ENCODE measurements at regions not wholly inside any gene's neighbourhood (a gene's known extent, or its start where the extent isn't known, plus 50 kb on each side); places are given as distances from the start of the nearest gene placed in this dataset.

GRCh38 chr18:22682720-22683119, 250.4 kb upstream of the RBBP8 start:
- Histone ChIP-seq H3K36me3 (ENCODE audit: control insufficient read depth, insufficient read depth, low read length) (no peaks in the 10 kb centered on the region), H3K4me3 (replicated peaks; ENCODE audit: low read depth, low read length) (no peak overlapping the region), H3K27me3 (replicated peaks; ENCODE audit: control insufficient read depth, insufficient read depth, low read length) (no peaks in the 10 kb centered on the region; the same call in none of the 2 replicates)
- TF ChIP-seq CTCF (IDR thresholded peaks at IDR 0.05; ENCODE audit: insufficient read depth, low read length, poor library complexity, severe bottlenecking), result no peak
- no peak for DNase-seq (ENCODE audit: extremely low read depth, insufficient read length)

GRCh38 chr18:22683196-22683676, 249.9 kb upstream of the RBBP8 start:
- TF ChIP-seq CTCF (IDR thresholded peaks at IDR 0.05; ENCODE audit: insufficient read depth, low read length, poor library complexity, severe bottlenecking), result no peak
- H3K27me3 ChIP-seq (replicated peaks; ENCODE audit: control insufficient read depth, insufficient read depth, low read length), result no peaks in the 10 kb centered on the region; the same call in none of the 2 replicates
- no peaks in the 10 kb centered on the region for H3K36me3 ChIP-seq (ENCODE audit: control insufficient read depth, insufficient read depth, low read length)
- DNase-seq (ENCODE audit: extremely low read depth, insufficient read length), result no peak
- H3K4me3 ChIP-seq (replicated peaks; ENCODE audit: low read depth, low read length), result no peak overlapping the region

- H3K27me3 ChIP-seq (replicated peaks; ENCODE audit: control insufficient read depth, insufficient read depth, low read length), result no peaks in the 10 kb centered on the region; the same call in 1 of the 2 replicates
These were observed 249.3 kb upstream of the RBBP8 start for GRCh38 chr18:22683786-22684185.

GRCh38 chr18:22684268-22684667, 248.9 kb upstream of the RBBP8 start:
- TF ChIP-seq CTCF (IDR thresholded peaks at IDR 0.05; ENCODE audit: insufficient read depth, low read length, poor library complexity, severe bottlenecking), result no peak
- no peak for DNase-seq (ENCODE audit: extremely low read depth, insufficient read length)
- no peak overlapping the region for H3K4me3 ChIP-seq (replicated peaks; ENCODE audit: low read depth, low read length)
- no peaks in the 10 kb centered on the region for H3K36me3 ChIP-seq (ENCODE audit: control insufficient read depth, insufficient read depth, low read length)
- H3K27me3 ChIP-seq (replicated peaks; ENCODE audit: control insufficient read depth, insufficient read depth, low read length), result no peaks in the 10 kb centered on the region; the same call in 1 of the 2 replicates

More at GRCh38 chr18:22683786-22684185, 249.3 kb upstream of the RBBP8 start:
- no peak for TF ChIP-seq CTCF (IDR thresholded peaks at IDR 0.05; ENCODE audit: insufficient read depth, low read length, poor library complexity, severe bottlenecking)
- no peak for DNase-seq (ENCODE audit: extremely low read depth, insufficient read length)
- no peak overlapping the region for H3K4me3 ChIP-seq (replicated peaks; ENCODE audit: low read depth, low read length)
- H3K36me3 ChIP-seq (ENCODE audit: control insufficient read depth, insufficient read depth, low read length), result no peaks in the 10 kb centered on the region

- H3K36me3 ChIP-seq (ENCODE audit: control insufficient read depth, insufficient read depth, low read length), result no peaks in the 10 kb centered on the region
- no peak for DNase-seq (ENCODE audit: extremely low read depth, insufficient read length)
- no peak for TF ChIP-seq CTCF (IDR thresholded peaks at IDR 0.05; ENCODE audit: insufficient read depth, low read length, poor library complexity, severe bottlenecking)
- no peaks in the 10 kb centered on the region; the same call in 1 of the 2 replicates for H3K27me3 ChIP-seq (replicated peaks; ENCODE audit: control insufficient read depth, insufficient read depth, low read length)
- no peak overlapping the region for H3K4me3 ChIP-seq (replicated peaks; ENCODE audit: low read depth, low read length)
These were observed 247.3 kb upstream of the RBBP8 start for GRCh38 chr18:22685788-22686187.
